GM18502 (cell line): ENCODE measurements at regions not wholly inside any gene's neighbourhood (a gene's known extent, or its start where the extent isn't known, plus 50 kb on each side); places are given as distances from the start of the nearest gene placed in this dataset.

Source experiments
- ATAC-seq: cut with Tn5 transposase; IDR thresholded peaks from one replicate; pipeline ENCODE4 v1.9.1; 2021; ENCODE audit warnings: mild to moderate bottlenecking; ENCODE audit not compliant: unreplicated experiment, poor library complexity

GRCh38 chr6:165091121-165091785, 218.2 kb downstream of the C6orf118 start:
- ATAC-seq = no peak

GRCh38 chr6:165090242-165090641, 219.2 kb downstream of the C6orf118 start:
- ATAC-seq = no peak

GRCh38 chr6:165086814-165087213, 222.6 kb downstream of the C6orf118 start:
- ATAC-seq = no peak

GRCh38 chr6:165082636-165083035, 226.8 kb downstream of the C6orf118 start:
- no peak for ATAC-seq

- no peak for ATAC-seq
Observed at GRCh38 chr6:165081944-165082532, 227.4 kb downstream of the C6orf118 start.

GRCh38 chr6:165077876-165078275, 231.5 kb downstream of the C6orf118 start:
- no peak for ATAC-seq

- no peak for ATAC-seq
Observed at GRCh38 chr6:165071906-165072305, 237.5 kb downstream of the C6orf118 start.

DNA sequence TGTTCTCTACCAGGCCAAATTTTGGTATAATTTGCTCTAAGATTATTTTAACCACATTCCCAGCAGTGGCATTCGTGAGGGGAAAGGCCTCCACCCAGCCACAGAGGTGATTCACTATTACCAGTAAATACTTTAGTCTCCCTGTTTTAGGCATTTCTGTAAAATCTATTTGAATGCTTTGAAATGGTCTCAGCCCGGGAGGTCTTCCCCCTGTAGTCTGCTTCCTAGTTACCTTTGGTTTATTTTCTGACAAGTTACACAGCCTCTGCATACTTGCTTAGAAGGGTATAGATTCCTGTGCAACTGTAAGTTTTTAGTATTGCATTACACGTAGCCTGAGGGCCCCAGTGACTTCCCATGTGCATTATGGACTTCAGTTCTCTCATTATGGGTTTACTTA, 248.7 kb downstream of the C6orf118 start:
- ATAC-seq = no peak

DNA sequence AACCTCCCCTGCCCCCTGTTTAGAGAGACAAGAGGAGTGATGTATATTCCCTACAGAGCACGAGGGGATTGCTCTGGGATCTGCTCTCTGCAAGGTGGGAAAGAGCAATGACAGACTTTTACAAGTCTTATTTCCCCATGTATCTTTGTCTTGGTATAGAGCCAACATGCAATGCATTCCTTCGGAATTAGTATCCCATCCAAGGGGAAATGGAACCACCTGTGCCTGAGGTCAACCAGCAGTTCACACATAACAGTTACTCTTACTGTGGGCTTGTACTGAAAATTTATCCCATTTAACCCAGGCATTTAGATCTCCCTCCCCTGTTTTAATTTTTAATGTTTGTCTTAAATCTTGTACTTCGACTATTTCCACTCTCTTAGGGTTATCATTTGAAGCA, 250.4 kb downstream of the C6orf118 start:
- ATAC-seq = no peak

DNA sequence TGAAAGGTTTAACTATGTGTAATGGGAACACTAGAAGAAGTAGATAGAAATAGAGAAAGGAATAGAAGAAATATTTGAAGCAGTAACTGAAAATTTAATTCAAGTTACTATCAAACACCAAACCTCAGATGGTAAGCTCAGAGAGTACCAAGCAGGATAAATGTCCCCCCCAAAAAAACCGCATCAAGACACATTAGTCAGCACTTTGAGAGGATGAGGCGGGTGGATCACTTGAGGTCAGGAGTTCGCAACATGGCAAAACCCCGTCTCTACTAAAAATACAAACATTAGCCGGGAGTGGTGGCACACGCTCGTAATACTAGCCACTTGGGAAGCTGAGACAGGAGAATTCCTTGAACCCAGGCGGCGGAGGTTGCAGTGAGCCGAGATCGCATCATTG, 253.1 kb downstream of the C6orf118 start:
- no peak for ATAC-seq

- ATAC-seq = no peak
Observed at GRCh38 chr6:165055231-165055630, 254.2 kb downstream of the C6orf118 start.

GRCh38 chr6:165052561-165053480, 256.6 kb downstream of the C6orf118 start:
- no peak for ATAC-seq

GRCh38 chr6:165049362-165049761, 260.0 kb downstream of the C6orf118 start:
- ATAC-seq = no peak

- no peak for ATAC-seq
Observed at GRCh38 chr6:165047952-165048351, 261.5 kb downstream of the C6orf118 start.

GRCh38 chr6:165045631-165046030, 263.8 kb downstream of the C6orf118 start:
- ATAC-seq = no peak

- no peak for ATAC-seq
Observed at GRCh38 chr6:165042912-165043311, 266.5 kb downstream of the C6orf118 start.

GRCh38 chr6:165040440-165040839, 269.0 kb downstream of the C6orf118 start:
- ATAC-seq = no peak

GRCh38 chr6:165034271-165034741, 275.1 kb downstream of the C6orf118 start:
- no peak for ATAC-seq

GRCh38 chr6:165031502-165031901, 277.9 kb downstream of the C6orf118 start:
- no peak for ATAC-seq

DNA sequence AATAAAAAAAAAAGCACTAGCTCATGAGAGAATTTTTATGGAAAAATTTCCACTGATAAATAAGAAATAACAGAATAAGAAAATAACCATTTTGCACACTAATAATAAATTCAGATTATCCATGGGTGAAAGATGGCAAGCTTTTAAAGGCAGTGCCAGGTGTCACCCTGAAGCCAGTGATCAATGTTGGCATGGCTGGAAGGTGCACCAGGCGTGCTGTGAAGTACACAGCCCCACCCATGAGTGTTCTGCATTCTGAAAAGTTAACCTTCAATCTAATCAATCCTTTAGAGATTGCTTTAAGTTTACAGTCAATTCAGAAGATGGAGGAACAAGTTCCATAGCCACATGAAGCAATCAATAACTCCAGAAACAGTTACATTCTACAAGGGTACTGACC, 284.4 kb downstream of the C6orf118 start:
- no peak for ATAC-seq

DNA sequence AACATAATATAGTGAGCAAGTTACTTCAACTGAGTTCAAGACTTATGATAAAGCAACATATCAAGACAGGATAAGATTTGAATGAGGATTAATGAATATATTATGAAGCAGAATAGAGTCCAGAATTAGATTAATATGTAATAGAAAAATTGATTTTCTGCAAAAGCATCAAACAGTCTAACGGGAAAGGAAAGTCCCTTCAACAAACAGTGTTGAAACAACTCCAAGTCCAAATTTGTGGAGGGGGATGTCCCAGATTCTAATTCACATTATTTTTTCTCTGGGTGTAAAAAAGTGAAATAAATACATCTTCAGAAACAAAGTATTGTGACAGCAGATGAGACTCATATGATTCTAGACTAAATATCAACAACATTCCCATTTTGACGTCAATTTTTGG, 289.7 kb downstream of the C6orf118 start:
- ATAC-seq = no peak
